Kidney (tissue), 13 donors: ENCODE measurements at regions not wholly inside any gene's neighbourhood (a gene's known extent, or its start where the extent isn't known, plus 50 kb on each side); places are given as distances from the start of the nearest gene placed in this dataset.
A peak's percentile ranks its signal among the peaks of the same experiment; 100 is the strongest.
"Not testable (repeated sequence)": the region's sequence is repeated elsewhere in the genome, so short reads cannot be mapped to it uniquely, and the experiment has no call there.

Experiments
- DNase-seq, 5 donors: peaks; one replicate each; pipeline ENCODE4 v3.0.0-alpha.2; 2013 to 2020
- FAIRE-seq: peaks from 2 replicates; lab custom pipeline; 2012; peaks lifted over from hg19 to GRCh38; lab: Jason Lieb, UNC
- H3K27ac ChIP-seq, 2 donors: one replicate each; pipeline ENCODE4 v1.7.0; 2013; ENCODE audit warnings: low read depth in 2 of 2, low read length in 2 of 2, inconsistent platforms in 1 of 2
- H3K27me3 ChIP-seq: one replicate; pipeline ENCODE4 v1.7.1; 2013; ENCODE audit warnings: low read length, inconsistent platforms; ENCODE audit not compliant: control insufficient read depth, insufficient read depth
- H3K36me3 ChIP-seq, 3 donors: one replicate each; pipeline versions ENCODE4 v1.7.0 to v1.7.1; 2013; ENCODE audit warnings: low read length in 3 of 3, control low read depth in 1 of 3, inconsistent platforms in 1 of 3; ENCODE audit not compliant: insufficient read depth in 3 of 3, control insufficient read depth in 2 of 3
- H3K4me1 ChIP-seq, 3 donors: one replicate each; pipeline versions ENCODE4 v1.7.0 to v1.7.1; 2013; ENCODE audit warnings: low read length in 3 of 3, inconsistent platforms in 1 of 3, low read depth in 1 of 3; ENCODE audit not compliant: control insufficient read depth in 2 of 3, insufficient read depth in 2 of 3
- H3K4me3 ChIP-seq, 3 donors: one replicate each; pipeline versions ENCODE4 v1.7.0 to v1.8.1; 2013; ENCODE audit warnings: low read length in 3 of 3, control low read depth in 1 of 3, inconsistent platforms in 1 of 3
- H3K9ac ChIP-seq, 3 donors: one replicate each; pipeline versions ENCODE4 v1.7.0 to v1.7.1; 2013; ENCODE audit warnings: low read length in 3 of 3, control low read depth in 1 of 3, inconsistent platforms in 1 of 3
- H3K9me3 ChIP-seq, 3 donors: one replicate each; pipeline versions ENCODE4 v1.7.0 to v1.7.1; 2013; ENCODE audit warnings: low read length in 3 of 3, control low read depth in 1 of 3, inconsistent platforms in 1 of 3; ENCODE audit not compliant: control insufficient read depth in 2 of 3, insufficient read depth in 1 of 3
- intact Hi-C: fragments of 100-400 bp; cut with DNase I; formaldehyde crosslinking; loops from one replicate; pipeline ENCODE4 v1.11.1; 2022
- TF ChIP-seq, protein P1 (sequence below): IDR thresholded peaks from 3 replicates; pipeline ENCODE4 v1.5.1; 2012; ENCODE audit warnings: mild to moderate bottlenecking, moderate library complexity, borderline replicate concordance; ENCODE audit not compliant: insufficient read depth; ENCODE audit errors: extremely low read depth
- donor health status: control.
- donor health status: control.
- donor health status: control.
- donor health status: control.
- donor health status: control.
- donor health status: DM: yes; HTN: yes; CAD: no.
- donor health status: Normal renal cell carcinoma (clear cell type).

DNA sequence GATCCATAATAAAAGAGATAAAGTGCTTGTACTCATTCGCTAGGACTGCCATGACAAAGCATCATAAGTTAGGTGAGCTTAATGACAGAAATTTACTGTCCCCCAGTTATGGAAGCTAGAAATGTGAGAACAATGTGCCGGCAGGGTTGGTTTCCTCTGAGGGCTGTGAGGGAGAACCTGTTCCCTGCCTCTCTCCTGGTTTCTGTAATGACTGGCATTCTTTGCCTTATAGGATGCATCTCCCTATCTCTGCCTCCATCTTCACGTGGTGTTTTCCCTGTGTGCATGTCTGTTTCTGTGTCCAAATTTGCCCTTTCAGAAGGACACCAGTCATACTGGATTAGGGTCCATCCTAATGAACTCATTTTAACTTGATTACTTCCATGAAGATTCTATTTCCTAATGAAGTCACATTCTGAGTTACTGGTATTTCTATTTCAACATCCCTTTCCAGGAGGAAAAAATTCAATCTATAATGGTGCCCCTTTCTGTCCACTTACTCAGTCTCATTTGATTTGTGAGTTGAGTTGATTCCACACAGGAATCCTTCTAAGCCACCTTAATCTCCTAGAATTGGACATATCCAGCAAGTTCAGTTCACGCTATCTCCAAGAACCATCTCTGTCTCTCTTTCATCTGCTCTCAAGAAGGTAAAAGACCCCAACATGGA is 71.2 kb upstream of the LIPC start:
- no peak overlapping the region for H3K27ac ChIP-seq
- H3K9ac ChIP-seq = no peak overlapping the region
- no peaks in the 10 kb centered on the region for H3K9me3 ChIP-seq
- H3K27me3 ChIP-seq = no peaks in the 10 kb centered on the region
- H3K4me3 ChIP-seq = no peak overlapping the region
- DNase-seq (no peak), FAIRE-seq (no peak)
- H3K4me1 ChIP-seq = no peaks in the 10 kb centered on the region
- no peaks in the 10 kb centered on the region for H3K36me3 ChIP-seq
- intact Hi-C loops = no loop called here
- TF ChIP-seq, protein P1, sequence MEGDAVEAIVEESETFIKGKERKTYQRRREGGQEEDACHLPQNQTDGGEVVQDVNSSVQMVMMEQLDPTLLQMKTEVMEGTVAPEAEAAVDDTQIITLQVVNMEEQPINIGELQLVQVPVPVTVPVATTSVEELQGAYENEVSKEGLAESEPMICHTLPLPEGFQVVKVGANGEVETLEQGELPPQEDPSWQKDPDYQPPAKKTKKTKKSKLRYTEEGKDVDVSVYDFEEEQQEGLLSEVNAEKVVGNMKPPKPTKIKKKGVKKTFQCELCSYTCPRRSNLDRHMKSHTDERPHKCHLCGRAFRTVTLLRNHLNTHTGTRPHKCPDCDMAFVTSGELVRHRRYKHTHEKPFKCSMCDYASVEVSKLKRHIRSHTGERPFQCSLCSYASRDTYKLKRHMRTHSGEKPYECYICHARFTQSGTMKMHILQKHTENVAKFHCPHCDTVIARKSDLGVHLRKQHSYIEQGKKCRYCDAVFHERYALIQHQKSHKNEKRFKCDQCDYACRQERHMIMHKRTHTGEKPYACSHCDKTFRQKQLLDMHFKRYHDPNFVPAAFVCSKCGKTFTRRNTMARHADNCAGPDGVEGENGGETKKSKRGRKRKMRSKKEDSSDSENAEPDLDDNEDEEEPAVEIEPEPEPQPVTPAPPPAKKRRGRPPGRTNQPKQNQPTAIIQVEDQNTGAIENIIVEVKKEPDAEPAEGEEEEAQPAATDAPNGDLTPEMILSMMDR = no peak

DNA sequence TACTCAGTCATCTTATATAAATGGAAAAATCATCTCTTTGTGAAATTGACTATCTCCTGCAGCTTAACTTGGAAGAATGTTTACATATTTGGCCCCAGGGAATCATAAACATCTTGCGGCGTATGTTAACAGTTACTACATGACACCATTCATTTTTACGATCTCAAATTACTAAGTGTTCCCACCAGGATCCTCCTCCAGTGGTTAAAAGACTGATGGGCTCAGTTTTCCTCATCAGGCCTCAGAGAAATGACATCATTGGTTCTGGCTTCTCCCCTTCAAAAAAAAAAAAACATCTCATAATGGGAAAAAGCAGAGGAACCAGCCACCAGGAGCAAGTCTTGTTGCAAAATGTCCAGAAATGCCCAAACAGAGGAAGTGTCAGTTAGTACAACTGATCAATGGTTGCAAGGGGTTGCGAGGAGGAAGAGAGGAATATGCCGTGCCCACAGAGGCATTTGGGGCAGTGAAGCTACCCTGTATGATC is 70.5 kb upstream of the LIPC start:
- Histone ChIP-seq H3K27me3 (no peaks in the 10 kb centered on the region), H3K36me3 (no peaks in the 10 kb centered on the region), H3K4me1 (no peaks in the 10 kb centered on the region), H3K27ac (no peak overlapping the region), H3K9ac (no peak overlapping the region), H3K9me3 (no peaks in the 10 kb centered on the region), H3K4me3 (no peak overlapping the region)
- no peak for FAIRE-seq
- DNase-seq = peak in 1 of 5 donors; percentile 66
- TF ChIP-seq, protein P1 = no peak
- intact Hi-C loops = no loop called here

DNA sequence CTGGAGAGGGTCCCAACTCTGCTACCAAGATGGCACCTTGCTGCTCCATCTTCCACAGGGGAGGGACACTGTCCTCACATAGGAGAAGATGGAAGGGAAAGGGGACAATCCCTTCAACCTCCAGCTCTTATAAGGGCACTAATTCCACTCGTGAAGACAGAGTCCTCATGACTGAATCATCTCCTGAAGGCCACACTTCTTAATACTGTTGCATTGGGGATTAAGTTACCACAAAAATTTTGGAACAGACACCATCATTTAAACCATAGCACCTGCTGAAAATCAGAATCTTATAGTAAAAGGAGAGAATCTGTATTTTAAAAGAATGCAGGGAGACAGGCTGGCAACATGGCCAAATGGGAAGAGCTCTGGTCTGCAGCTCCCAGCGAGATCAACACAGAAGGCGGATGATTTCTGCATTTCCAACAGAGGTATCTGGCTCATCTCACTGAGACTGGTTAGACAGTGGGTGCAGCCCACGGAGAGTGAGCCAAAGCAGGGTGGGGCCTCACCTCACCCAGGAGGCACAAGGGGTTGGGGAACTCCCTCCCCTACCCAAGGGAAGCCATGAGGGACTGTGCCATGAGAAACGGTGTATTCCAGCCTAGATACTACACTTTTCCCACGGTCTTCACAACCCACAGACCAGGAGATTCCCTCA is 69.4 kb upstream of the LIPC start:
- no peak for DNase-seq
- Histone ChIP-seq H3K4me3 (no peak overlapping the region), H3K27me3 (no peaks in the 10 kb centered on the region), H3K27ac (no peak overlapping the region), H3K9ac (no peak overlapping the region), H3K9me3 (no peaks in the 10 kb centered on the region), H3K36me3 (no peaks in the 10 kb centered on the region), H3K4me1 (no peaks in the 10 kb centered on the region)
- FAIRE-seq = no peak
- TF ChIP-seq, protein P1 = no peak
- intact Hi-C loops = no loop called here

DNA sequence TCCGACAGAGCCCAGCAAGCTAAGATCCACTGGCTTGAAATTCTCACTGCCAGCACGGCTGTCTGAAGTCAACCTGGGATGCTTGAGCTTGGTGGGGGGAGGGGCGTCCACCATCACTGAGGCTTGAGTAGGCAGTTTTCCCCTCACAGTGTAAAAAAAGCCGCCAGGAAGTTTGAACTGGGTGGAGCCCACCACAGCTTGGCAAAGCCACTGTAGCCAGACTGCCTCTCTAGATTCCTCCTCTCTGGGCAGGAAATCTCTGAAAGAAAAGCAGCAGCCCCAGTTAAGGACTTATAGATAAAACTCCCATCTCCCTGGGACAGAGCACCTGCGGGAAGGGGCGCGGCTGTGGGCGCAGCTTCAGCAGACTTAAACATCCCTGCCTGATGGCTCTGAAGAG is 68.7 kb upstream of the LIPC start:
- H3K36me3 ChIP-seq, H3K27me3 ChIP-seq, intact Hi-C loops, H3K4me3 ChIP-seq, H3K27ac ChIP-seq, FAIRE-seq, H3K9ac ChIP-seq, H3K4me1 ChIP-seq, H3K9me3 ChIP-seq: not testable (repeated sequence)
- peak in 1 of 5 donors; percentile 48 for DNase-seq

DNA sequence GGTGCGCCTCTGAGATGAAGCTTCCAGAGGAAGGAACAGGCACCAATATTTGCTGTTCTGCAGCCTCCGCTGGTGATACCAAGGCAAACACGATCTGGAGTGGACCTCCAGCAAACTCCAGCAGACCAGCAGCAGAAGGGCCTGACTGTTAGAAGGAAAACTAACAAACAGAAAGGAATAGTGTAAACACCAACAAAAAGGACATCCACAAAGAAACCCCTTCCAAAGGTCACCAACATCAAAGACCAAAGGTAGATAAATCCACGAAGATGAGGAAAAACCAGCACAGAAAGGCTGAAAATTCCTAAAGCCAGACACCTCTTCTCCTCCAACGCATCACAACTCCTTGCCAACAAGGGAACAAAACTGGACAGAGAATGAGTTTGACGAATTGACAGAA is 68.1 kb upstream of the LIPC start:
- H3K36me3 ChIP-seq, H3K4me1 ChIP-seq, H3K9ac ChIP-seq, H3K27ac ChIP-seq, intact Hi-C loops, H3K9me3 ChIP-seq, H3K27me3 ChIP-seq, FAIRE-seq, DNase-seq, H3K4me3 ChIP-seq: not testable (repeated sequence)

DNA sequence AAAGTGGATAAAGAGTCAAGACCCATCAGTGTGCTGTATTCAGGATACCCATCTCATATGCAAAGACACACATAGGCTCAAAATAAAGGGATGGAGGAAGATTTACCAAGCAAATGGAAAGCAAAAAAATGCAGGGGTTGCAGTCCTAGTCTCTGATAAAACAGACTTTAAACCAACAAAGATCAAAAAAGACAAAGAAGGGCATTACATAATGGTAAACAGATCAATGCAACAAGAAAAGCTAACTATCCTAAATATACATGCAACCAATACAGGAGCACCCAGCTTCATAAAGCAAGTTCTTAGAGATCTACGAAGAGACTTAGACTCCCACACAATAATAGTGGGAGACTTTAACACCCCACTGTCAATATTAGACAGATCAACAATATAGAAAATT is 66.7 kb upstream of the LIPC start:
- H3K27me3 ChIP-seq, H3K27ac ChIP-seq, H3K9me3 ChIP-seq, H3K36me3 ChIP-seq, H3K4me1 ChIP-seq, H3K4me3 ChIP-seq, intact Hi-C loops, H3K9ac ChIP-seq, FAIRE-seq, DNase-seq: not testable (repeated sequence)
